Activated CD4-positive, alpha-beta T cell treated with anti-CD3 and anti-CD28 coated beads, Interleukin-2, Interleukin-6, amounts not matched to agents 100 ng/mL and 50 ng/mL, durations not matched to agents 16 hours and 8 hours (primary cell): ENCODE measurements at regions not wholly inside any gene's neighbourhood (a gene's known extent, or its start where the extent isn't known, plus 50 kb on each side); places are given as distances from the start of the nearest gene placed in this dataset.
"Not testable (repeated sequence)": the region's sequence is repeated elsewhere in the genome, so short reads cannot be mapped to it uniquely, and the experiment has no call there.

Experiments
- DNase-seq: peaks from one replicate; pipeline ENCODE4 v3.0.0-alpha.2; 2020

DNA sequence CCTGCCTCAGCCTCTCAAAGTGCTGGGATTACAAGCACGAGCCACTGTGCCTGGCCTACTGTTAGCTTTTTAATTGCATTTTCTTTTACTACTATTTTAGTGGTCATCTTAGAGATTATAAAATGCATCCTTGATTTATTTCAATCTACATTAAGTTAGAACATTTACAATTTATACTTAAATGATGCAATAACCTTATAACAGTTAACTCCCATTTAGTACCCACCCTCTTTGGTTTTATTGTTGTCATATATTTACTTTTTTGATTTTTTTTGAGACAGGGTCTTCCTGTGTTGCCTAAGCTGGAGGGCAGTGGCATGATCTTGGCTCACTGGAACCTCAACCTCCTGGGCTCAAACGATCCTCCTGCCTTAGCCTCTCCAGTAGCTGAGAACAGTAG lies 77.3 kb downstream of the PPCDC start:
- DNase-seq: no peak

GRCh38 chr15:75104804-75105557 lies 81.6 kb downstream of the PPCDC start:
- peak; percentile 78 for DNase-seq

DNA sequence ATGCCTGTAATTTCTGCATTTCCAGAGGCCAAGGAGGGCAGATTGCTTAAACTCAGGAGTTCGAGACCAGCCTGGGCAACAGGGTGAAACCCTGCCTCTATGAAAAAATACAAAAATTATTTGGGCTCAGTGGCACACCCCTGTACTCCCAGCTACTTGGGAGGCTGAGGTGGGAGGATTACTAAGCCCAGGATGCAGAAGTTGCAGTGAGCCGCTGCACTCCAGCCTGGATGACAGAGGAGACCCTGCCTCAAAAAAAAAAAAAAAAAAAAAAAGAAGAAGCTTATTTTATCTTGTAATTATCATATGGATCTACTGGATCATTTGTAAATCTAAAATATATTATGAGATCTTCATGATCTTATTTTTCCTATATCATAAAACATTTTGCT lies 84.1 kb downstream of the PPCDC start:
- DNase-seq: no peak

DNA sequence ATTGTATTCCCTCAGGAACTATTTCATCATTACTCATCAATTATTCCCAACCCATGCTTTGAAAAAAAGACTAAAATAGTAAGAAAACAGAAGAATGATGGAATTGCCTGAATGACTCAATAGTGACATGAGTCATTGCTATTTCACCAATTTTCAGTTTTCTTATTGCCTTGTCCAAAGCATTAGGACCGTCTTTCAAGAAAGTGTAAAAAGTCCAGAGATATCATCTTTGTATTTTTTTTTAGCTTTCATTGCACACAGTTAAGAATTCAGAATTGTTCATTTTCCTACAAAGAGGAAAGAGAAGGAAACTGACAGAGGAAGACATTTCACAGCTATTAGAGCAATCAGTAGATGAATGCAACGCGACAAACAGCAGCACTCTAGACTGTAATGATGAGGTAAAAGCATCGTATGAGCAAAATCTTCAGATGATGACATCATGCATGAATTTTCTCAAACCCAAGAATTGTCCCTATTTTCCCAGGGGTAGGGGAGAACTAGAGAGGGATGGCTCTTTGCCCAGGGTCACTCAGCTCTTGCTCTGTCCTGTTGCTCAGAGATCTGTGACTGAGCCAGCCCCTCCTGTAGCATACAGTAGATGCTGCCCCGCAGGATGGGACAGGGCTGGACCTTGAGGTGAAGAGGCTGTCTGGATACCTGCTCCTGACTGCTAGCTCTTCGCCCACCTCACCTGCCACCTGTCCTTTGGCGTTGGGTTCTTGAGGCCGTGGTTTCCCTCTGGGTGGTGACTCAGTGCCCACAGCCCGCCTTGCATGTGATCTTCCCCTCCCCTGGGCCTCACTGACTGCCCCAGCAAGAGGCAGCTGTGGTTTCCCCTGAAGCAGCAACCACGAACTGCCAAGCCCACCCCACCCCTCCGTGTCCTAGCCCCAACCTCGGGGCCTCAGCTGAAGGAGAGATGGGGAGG lies 84.8 kb downstream of the PPCDC start:
- DNase-seq: peak; percentile 86

DNA sequence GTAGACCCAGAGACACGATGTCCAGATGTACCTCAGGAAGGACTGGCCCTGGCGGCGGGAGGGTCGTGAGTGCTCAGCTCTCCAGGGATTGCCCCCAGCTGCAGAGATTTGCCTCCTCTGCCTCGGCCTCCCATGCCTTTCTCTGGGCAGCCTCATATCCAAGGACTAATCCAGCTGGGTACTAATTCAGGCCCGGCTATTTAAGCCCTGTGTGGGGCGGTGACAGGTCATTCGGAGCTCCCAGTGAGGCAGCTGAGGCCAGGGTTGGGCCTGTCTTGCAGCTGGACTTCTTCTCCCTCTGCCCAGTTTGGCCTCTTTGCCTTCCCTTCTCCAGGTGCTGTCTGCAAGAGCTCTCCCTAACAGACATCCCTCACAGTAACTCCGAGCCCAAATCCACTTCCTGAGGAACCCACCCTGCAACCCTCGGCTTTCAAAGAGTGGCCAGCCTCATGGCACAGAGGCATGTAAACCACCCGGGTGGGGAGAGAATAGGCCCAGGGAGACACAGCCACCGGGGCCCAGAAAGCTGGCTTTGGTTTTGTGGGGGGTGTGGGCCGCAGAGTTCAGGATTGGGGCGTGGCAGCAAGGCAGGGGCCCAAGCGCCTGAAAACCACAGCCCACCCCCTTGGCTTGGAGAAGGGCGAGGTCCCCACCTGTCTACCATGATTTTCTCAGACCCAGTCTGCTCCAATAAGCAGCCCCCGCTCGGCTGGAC lies 85.8 kb downstream of the PPCDC start:
- DNase-seq: no peak

GRCh38 chr15:75109736-75110130 lies 86.3 kb downstream of the PPCDC start:
- no peak for DNase-seq

DNA sequence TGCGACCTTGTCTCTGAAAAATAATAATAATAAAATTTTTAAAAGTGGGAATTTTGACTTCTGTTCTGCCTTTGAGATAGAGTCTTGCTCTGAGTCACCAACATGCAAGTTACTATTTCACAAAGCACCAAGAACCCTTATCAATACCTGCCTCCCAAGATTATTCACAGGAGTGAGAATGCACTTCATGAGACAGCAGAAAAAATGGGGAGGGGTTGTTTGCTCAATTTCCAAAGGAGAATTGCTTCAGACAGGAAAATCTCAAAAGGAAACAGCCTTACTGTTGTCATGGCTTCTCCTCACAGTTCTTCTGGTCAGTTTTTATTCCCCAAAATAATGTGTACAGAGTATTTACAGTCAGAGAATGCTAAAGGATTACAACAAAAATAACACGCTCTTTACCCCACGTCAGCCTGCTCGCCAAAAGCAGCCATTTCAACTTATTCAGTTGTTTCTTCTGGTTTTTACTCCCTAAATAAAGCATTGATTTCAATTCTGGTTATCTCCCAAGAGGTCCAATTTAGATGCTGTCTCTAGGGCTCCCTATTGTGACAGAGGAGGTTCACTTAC lies 89.0 kb downstream of the PPCDC start:
- no peak for DNase-seq

- no peak for DNase-seq
Measured at GRCh38 chr15:75112848-75113492, 88.7 kb upstream of the C15orf39 start.

GRCh38 chr15:75114327-75114726 lies 87.4 kb upstream of the C15orf39 start:
- no peak for DNase-seq

DNA sequence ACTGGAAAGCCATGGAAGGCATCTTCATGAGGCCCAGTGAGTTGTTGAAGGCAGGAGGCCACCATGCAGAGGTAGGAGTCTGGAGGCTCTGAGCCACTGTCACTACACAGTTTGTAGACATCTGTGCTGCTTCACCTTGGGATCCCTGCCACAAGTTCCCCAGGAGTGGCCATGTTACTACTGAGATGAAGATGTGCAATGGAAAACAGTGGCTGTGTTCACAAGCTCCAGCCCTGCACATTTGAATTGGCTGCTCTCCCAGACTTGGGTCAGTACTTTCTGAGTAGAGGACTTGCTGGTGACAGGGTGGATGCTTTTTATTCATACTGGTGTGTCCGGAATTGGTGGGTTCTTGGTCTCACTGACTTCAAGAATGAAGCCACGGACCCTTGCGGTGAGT lies 86.9 kb upstream of the C15orf39 start:
- no peak for DNase-seq

GRCh38 chr15:75115411-75115913 lies 86.2 kb upstream of the C15orf39 start:
- not testable (repeated sequence) for DNase-seq

DNA sequence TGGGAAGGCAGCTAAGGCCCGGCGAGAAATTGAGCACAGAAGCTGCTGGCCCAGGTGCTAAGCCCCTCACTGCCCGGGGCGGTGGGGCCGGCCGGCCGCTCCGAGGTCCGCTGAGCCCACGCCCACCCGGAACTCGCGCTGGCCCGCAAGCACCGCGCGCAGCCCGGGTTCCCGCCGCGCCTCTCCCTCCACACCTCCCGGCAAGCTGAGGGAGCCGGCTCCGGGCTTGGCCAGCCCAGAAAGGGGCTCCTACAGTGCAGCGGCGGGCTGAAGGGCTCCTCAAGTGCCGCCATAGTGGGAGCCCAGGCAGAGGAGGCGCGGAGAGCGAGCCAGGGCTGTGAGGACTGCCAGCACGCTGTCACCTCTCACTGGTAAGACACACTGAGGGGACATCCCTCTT lies 85.5 kb upstream of the C15orf39 start:
- not testable (repeated sequence) for DNase-seq

- no peak for DNase-seq
Measured at GRCh38 chr15:75117993-75118392, 83.7 kb upstream of the C15orf39 start.

DNA sequence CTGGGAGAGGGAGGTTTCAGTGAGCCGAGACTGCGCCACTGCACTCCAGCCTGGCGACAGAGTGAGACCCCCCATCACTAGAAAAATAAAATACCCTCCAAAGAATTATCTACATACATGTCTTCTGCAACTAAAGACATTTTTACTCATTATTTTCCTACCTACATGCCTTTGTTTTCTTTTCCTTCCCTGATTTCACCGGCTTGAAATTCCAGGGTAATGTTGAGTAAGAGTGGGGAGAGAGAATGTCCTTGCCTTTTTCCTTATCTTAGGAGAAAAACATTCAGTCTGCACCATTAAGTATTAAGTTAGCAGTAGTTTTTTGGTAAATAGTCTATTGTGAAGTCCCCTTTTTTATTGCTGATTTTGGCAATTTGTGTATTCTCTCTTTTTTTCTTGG lies 82.4 kb upstream of the C15orf39 start:
- not testable (repeated sequence) for DNase-seq

DNA sequence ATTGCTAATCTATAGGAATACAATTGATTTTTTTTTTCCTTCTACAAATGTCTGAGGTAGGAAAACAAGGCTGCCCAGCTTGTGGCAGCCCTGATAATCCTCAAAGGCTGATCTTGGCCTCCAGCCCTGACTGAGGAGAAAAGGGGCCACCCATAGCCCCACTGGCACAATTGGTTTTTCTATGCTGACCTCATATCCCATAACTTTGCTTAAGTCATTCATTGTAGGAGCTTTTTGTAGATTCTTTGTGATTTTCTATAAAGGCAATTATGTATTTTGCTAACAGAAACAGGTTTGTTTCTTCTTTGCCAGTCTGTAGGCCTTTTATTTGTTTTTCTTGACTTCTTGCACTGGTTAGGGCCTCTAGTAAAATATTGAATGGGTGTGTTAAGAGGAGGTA lies 80.2 kb upstream of the C15orf39 start:
- DNase-seq: no peak

DNA sequence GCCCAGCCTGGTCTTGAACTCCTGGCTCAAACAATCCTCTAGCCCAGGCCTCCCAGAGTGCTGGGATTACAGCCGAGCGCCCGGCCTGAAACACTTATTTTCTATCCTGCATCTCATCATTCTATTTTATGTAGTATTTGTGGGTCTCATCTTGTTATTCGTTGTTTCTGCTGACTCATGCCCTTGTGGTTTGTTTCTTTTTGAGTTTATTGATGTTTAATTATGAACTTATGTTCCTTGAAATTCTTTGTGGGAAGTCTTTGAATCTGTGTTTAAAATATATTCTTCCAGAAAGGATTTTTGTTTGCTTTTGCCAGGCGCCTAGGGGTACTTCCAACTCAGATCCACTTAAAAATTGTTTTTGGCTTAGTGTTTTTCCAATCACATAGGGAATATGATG lies 78.3 kb upstream of the C15orf39 start:
- no peak for DNase-seq

- not testable (repeated sequence) for DNase-seq
Measured at GRCh38 chr15:75124278-75124677, 77.4 kb upstream of the C15orf39 start.

DNA sequence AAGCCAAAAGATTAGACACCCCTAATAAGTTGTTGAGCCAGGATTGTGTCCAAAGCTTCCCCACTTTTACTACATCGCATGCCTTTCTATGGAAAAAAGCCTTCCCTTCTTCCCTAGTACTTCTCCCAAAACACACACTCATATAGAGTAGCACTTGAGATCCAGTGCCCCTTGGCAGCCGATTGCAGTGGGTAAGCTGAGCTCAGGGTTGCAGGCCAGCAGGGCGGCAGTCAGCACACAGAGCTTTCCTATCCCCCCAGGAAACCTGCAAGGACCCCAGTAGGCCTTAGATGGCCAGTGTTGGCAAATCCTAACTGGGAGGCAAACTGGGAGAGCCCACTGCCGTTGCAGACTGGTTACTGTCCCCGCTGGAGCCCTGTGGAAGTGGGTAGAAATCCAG lies 75.7 kb upstream of the C15orf39 start:
- no peak for DNase-seq

DNA sequence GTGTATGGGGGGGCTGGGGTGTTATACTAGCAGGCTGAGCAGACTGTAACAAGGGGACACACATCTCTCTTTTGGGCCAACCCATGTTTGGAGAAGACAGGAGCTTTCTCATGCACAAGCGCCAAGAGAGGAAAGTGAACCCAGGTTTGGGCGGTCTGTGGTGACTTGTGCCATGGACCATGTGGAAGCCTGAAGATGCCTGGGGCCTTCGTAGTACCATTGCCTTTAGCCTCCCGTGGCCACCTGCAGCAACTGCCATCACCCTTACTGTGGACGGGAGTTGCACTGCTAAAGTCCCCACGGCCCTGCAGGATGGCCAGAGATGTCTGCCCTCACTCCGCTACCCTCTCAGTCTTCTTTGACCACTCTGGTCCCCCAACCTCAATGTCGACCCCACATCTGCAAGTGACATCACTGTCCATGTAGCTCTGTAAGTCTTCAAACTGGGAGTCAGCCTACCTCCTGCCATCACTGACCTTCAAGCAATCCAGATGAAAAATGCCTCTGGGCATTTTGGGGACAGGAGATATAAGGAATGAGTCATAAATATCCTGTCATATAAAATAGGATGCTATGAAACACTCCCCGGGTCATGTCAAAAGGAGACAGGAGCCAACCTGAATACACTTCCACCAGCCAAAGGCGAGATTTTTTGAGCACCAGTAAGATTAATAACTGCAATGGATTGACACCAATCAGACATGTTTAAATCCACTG lies 74.7 kb upstream of the C15orf39 start:
- DNase-seq: no peak

GRCh38 chr15:75129788-75130187 lies 71.9 kb upstream of the C15orf39 start:
- no peak for DNase-seq

GRCh38 chr15:75131269-75131643 lies 70.4 kb upstream of the C15orf39 start:
- DNase-seq: no peak

DNA sequence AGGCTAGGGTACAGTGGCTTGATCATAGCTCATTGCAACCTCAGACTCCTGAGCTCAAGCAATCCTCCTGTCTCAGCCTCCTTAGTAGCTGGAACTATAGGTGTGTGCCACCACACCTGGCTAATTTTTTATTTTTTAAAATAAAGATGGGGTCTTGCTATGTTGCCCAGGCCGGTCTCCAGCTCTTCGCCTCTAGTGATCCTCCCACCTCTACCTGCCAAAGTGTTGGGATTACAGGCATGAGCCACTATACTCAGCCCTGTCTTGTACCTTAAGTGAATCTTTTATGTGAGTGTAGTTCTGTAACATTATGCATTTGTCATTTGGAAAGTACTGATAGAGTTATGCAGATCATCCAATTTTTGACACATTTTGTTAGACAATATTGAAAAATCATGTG lies 66.9 kb upstream of the C15orf39 start:
- DNase-seq: no peak
